Stimulated activated CD4-positive, alpha-beta T cell treated with anti-CD3 and anti-CD28 coated beads, Interleukin-4, amount 100 ng/mL, for 48 hours (primary cell): ENCODE measurements at regions not wholly inside any gene's neighbourhood (a gene's known extent, or its start where the extent isn't known, plus 50 kb on each side); places are given as distances from the start of the nearest gene placed in this dataset.

Experiments used
- DNase-seq, 2 donors: peaks; one replicate each; pipeline ENCODE4 v3.0.0-alpha.2; 2020; ENCODE audit warnings: low read depth in 2 of 2

DNA sequence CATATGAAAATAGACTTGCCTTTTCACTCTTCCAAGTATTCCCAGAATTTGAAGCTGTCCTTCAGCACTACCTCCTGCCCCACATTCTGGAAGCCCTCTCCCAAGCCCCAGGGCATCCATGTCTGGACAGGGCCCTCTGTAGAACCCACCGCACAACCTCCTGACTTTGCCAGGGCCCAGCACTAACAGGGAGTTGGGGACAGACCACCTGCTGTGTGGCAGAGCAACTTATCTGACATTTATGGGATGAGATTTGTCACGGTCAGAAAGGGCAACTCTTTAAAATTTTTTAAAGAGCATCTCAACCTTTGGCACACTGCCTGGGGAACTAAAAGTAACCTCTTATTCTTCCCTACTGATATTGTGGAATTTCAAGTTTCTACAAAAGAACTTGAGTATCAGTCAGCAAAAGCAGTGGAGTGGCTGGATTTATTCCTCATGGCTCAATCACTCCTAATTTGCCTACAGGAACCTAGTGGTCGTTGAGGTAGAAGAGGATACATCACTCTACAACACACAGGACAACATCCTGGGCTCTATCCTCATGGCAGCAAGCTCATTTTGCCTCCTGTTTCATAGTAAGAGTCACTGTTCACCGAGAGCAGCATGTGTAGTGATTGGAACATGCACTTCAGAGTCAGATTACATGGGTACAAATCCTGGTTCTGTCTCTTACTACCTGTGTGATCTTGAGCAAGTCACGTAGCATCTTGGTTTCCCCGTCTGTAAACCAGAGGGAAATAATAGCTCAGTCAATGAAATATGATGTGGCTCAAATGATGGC lies 285.3 kb downstream of the ENC1 start:
- no peak for DNase-seq

DNA sequence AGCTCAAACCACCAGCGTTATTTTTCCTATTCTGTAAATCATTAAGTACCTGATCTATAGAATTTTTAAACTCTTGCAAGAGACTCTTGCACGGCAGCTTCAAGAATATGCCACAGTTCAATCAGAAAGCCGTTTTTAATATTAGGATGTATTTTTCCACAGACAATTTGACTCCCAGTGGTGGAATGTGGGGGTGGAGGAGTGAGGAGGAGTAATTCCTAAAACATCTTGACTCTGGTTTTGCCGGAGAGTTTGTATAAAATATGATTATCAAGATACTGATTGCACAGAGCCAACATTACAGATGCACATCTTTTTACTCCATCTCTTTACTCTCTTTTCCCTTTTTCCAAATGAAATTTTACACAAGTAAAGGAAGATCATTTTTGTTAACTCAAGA lies 288.3 kb downstream of the ENC1 start:
- DNase-seq = no peak

DNA sequence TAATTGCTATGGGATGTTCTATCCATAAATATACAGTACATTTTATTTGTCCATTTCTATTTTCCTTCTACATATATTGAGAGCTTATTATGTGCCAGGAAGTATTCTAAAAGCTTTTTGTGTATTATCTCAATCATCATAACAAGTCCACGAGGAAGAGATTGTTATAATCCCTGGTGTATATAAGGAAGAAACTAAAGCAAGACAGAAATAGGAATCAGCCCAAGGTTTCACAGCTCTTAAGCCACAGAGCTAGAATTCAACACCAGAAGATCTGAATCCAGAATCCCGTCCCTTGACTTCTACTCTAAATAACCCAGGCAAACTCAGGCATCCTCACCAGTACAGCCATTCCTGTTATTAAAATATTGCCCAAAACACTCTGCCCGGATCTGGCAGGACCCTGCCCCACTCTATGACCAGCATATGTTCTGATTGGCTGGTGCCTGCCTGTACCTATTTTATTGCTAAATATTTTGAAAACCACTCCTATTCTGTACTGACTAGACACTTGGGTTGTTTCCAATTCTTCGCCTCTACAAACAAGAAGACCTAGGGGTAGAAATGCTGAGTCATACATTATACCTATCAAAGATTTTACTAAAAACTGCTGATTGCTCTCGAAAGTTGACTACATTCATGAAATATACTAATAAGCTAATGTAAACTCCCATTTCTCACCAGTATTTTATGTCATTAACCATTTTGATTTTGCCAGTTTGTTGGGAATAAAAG lies 297.4 kb downstream of the ENC1 start:
- no peak for DNase-seq

DNA sequence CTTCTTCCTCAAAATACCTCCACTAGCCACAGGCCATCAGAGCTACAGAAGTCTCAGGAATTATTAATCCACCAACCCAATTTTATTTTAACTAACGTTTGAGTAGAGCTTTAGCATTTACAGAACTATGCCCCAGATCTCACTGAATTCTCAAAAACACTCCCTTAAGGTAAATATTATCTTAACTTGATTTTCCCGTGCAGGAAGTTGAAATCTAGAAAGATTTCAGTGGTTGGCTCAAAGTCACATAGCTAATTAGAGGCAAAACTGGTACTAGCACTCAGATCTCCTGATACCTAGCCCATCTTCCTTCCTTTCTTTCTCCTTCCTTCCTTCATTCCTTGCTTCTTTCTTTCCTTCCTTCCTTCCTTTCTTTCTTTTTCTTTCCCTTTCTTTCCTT lies 298.3 kb downstream of the ENC1 start:
- DNase-seq = no peak

DNA sequence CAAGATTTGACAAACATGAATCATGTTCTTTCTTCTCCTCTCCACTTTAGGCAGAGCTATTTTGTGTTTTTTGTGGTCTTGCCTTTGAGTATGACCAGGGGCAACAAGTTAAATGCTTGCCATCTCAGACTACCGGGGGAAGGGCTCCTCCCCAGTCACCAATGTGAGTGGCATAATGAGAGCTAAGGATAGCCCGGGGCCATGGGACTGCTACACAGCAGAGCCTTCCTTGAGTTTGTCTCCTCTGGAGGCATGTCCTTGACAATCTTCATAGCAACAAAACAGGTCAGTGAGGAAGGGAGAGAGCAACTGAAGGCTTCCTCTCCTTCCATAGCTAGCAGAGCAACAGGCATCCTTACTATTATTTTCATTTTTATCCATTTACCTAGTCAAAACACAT lies 299.3 kb downstream of the ENC1 start:
- no peak for DNase-seq

DNA sequence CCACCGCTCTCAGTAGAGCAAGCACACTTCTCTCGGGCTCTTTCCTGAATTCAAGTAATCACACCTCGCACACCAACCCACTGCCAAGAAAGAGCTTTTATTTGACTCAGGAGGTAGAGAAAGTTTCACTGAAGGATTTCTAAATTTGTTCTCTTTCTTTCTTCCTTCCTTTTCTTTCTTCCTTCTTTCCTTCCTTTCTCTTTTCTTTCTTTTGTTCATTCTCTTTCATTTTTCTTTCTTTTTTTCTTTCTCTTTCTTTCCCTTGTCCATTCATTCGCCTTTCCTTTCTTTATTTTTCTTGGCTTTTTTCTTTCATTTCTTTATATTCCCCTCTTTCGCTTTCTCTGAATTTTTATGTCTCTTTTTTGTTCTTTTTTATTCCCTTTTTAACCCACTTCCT lies 300.1 kb downstream of the ENC1 start:
- no peak for DNase-seq

DNA sequence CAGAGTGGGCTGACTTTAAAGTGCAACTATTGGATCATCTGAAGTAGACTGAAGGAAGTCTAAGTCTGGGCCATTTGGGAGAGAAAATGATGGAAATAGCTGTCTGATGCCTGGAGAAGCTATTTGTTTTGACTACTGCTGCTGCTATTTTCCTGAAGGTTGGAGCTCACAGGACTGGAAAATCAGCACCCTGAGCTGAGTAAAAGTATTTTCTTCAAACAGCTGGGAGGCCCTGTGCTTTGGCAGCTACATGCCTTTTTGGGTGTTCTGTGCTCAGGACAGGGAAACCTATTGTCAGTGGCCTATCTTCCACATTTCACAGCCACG lies 302.6 kb downstream of the ENC1 start:
- no peak for DNase-seq

DNA sequence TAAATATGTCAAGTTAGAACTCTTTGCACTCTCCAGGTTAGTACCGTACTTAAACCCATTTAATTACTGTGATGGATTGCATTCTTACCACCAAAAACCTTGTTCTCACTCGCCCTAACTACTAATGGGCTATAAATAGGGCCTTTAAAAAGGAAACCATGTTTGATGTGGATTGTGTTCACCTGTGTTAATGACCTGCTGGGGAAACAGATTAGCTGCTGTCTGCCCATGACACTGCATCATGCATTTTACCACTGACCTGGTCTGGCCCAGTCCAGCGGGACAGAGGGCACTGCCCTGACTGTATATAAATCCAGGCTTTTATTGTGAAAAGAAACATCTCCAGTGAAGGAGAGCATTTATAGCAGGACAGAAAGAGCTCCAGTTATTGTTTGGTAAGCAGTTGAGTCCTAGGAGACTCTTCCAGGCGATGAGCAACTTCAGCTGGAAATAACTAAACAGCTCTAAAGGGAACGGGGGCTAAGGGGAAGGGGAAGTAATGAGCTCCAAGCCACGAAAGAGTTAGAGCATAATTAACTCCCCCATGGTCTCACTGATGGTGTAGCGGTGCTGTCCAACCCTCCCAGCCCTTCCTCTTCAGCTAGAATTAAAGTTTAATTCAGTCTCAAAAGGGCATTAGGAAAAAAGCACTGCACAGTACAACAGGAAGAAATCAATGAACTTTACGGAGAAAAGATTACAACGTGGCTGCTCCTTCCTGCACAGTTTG lies 303.1 kb downstream of the ENC1 start:
- no peak for DNase-seq

DNA sequence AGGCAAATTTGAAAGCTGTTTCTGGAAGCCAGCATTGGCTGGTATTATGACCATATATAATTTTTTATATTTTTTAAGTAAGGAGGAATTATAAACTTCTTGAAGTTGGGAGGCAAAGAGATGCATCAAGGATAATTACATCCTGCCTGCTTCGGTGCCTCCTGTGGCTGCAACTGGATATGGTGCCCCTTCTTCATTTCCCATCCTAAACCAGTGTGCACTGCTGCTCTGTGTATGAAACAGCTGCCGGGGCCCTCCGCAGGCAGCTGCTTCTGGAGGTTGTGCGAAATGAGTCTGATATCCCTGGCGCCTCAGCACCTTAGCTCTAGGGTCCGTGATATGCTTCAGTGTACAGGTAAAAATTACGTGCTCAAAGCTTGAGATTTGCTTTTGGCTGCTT lies 304.2 kb downstream of the ENC1 start:
- DNase-seq = no peak

DNA sequence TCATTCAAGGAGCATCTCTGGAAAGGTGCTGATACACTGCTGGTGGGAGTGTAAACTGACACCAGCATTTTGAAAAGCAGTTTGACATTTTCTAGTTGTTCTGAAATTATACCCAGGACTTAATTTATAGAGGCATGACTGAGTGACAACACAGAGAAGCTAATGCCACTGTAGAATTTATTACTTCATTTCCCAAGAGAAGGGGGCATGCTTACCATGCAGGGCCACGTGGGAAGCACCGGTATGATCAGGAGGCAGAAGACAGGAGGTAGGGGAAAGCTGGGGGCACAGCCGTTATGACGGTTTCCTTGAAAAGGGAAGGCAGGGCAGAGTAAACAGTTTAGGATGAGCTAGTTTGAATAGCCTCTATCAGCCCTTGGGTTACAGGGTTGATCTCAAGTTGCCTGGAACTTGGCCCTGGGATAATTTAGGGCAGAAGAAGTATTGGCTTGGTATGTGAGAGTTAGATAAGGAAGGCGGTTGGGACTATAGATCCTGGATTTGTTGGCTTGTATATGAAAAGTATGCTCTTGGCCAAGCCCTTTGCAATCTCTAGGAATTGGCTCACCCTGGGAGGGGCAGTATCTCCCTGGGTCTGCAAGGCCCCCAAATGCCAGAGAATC lies 305.7 kb downstream of the ENC1 start:
- no peak for DNase-seq

DNA sequence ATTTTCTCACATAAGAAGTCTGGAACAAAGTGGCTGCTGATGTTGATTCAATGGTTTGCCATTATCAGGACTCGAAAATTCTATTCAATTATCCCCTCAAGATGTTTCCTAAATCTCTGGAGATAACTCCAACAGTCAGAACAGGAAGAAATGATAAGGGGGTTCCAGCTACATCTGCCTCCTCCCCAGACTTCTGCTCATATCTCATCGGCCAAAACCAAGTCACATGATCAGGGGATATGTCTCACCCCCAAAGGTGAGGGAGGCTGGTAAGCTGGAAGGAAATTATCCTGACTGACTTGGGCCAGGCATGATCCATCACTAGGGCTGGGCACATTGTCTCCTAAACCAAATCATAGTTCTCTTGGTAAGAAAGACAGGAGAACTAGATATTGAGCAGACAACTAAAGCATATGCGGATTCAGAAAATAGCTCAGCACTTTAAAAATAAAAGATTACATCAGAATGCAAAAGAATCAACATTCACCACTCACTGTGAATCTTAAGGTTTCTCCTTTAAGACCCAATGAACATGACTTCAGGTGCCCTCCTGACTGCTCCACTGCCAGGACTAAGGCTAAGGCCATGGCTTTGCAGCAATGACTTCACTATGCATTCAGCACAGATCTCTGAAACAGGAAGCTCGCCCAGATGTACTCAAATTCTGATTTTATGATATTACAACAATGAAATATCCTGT lies 306.3 kb downstream of the ENC1 start:
- DNase-seq = no peak

DNA sequence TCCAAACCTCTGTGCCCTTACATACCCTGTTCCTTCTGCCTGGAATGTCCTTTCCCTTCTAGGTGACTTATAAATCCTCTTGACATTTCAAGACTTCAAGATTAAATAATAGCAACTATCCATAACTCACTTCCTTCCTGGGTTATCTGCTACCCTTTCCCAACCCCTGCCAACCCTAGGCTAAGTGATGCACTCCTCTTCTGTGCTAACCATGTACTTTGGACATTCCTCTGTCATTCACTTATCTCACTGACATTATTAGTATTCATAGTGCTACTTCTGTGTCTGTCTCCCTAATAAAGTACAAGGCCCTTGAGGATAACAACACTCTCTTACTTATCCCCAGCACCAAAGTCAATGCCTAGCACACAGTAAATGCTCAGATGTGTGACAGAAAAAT lies 307.1 kb downstream of the ENC1 start:
- no peak for DNase-seq

DNA sequence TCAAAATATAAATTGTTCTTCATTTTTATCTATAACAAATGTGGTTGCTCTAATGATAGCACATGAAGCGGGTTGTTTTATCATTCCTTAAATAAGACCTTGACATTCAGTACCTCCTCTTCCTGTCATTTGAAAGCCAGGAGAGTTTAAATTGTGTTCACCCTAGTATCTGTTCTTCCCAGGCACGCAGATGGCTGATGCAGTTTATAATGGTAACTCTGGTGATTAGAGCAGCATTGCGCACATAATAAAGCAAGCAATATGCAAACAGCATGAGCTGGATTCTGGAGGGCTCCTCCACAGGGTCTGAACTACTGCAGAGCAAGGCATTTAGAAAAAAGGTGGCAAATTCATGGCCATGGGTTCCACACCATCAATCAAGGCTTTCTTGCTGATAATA lies 307.8 kb downstream of the ENC1 start:
- DNase-seq = no peak

DNA sequence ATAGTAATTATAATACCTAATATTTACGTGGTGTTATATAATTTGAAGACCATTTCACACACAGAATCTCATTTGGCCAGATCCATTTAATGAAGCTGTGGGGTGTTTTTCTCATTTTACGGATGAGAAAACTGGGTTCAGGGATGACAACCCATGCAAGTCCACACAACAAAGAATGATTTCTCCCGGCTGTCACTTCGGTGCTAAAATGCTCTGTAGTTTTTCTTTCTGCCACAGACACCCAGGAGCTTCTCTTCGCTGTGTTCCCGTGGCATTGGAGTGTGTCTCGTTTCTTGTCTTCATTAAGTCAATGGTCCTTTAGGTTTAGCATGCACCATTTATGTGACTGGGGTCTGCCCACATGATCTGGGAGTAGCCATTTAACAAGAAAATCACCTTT lies 308.5 kb downstream of the ENC1 start:
- no peak for DNase-seq

DNA sequence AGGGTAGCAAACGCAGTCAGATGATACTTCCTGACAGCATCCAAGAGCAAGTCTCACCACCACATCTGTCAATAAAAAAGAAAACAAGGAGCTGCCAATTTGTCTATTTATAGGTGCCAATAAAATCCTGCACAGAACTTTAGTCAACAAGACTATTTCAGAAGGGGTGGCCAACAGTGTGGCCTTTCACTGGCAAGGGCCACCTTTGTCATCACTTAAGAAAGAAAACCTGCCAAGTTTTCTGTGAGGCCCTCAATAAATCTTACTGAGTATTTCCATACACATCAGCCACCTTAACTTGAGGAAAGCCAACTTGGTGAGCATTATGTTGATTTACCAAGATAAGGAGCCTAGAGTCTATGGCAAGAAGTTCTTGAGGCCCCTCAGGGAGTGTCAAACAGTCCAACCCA lies 312.3 kb downstream of the ENC1 start:
- no peak for DNase-seq

DNA sequence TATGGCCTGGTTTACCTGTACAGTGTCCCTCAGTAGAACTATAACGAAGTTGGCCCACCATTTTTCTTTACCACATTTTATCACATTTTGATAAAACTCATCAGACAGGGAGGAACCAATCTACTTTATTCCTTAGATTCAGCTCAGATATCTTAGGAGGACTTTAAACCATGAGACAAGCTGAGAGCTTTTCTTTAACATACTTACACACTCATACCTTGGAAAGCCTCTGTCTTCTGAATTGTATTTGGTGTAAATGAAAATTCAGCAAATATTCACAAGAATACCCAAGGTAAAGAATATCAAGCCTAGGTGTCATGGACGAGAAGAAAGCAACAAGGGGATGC lies 313.2 kb downstream of the ENC1 start:
- no peak for DNase-seq

DNA sequence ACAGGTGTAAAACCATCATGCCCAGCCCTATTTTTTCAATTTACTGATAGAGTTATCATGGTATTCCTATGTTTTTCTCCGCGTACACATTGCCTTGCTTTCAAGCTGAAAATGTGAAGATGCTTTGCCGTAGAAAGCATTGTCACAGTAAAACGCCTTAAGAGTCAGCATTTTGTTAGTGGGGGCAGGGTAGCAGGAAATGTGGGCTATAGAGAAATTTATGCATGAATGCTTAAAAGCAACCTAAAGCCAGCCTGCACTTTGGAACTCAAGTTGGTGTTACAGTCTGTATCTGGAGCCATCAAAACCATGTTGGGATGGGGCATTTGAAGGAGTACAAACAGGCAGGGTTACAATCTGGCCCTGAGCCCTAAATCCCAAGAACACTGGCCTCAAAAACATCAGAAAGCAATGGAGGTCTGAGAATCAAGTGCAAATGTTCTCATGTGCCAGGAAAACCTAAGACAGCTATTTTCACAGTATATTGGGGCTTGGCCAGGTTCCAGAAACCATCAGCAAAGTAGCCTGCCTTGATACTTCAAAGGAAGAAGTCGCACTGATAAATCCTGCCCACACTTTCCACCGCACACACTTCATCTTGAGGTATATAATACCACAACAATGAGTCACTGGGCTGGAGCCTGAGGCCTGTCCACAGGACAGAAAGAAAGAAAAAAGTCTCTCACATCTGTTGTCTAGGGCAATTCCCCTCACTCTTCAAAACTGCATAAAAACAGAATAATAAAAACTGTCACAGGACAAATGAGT lies 313.8 kb downstream of the ENC1 start:
- peak; percentile 49 to 74 for DNase-seq

DNA sequence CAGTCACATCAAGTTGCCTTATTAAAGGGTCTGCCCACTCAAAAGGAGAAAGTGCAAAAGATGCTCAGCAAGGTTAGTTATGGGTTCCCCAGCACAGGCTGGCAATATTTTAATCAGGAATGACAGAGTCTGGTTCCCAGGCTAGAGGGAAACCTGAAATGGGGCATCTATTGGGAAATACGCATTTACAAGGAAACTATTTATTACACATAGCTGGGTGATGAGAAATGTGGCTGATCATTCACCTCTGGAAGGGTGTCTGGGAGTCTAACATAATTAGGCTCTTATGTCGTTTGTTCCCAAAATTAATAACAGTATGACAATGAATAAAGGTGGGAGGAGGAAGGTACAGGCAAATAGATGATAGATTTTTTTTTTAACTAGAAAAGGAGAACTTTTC lies 314.7 kb downstream of the ENC1 start:
- DNase-seq = no peak

DNA sequence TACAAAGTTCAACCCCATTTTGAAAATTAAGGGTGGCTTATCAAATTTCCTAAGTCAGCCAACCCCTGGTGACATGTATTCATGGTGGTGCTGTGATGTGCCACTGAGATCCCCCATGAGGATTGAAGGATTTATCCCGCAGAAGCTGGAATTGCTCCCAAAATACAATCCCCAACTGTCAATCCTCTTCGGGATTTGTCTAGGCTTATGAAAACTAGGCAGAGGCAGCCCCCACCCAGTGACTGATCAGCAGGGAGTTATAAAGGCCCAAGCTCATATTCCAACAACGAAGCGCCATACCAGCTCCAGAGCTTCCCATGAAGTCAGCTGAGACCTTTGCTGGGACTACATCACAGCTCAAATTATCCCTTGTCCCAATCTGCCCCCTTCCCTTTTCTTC lies 316.0 kb downstream of the ENC1 start:
- DNase-seq = no peak

DNA sequence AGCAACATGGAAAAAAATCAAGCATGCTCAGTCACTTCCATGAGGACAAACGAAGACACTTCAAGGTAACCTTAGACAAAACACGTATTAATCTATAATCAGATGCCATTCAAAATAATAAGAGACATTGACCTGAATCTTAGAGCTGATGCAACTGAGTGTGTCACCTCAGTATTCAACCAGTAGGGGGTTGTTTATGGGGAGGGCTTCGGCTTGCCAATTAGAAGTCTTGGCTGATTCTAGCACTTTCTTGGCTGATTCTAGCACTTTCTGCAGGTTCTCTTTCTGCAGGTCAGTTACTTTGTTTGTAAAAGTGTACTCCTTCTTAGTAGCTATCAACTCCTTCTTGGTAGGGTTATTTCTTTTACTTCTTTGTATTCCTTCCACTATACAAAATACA lies 317.6 kb downstream of the ENC1 start:
- no peak for DNase-seq

DNA sequence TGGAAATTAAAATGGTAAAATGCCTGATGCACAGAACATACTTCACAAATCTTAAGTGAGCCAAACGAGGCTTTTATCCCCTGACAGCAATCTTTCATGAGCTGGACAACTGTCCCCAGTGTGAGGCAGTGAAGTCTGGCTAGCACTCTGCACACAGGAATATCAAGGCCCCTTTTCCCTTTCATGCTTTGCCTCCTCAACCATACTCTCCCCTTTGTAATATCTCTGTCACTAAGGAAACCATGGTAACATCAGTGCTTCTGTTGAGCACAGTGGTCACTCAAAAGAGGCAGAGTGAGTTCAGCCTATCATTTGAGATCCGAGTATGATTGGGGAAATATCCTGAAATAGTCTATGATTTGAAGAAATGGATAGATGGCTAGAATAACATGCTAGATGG lies 318.3 kb downstream of the ENC1 start:
- DNase-seq = no peak
